ENCODE measurements at regions not wholly inside any gene's neighbourhood (a gene's known extent, or its start where the extent isn't known, plus 50 kb on each side); places are given as distances from the start of the nearest gene placed in this dataset.

DNA sequence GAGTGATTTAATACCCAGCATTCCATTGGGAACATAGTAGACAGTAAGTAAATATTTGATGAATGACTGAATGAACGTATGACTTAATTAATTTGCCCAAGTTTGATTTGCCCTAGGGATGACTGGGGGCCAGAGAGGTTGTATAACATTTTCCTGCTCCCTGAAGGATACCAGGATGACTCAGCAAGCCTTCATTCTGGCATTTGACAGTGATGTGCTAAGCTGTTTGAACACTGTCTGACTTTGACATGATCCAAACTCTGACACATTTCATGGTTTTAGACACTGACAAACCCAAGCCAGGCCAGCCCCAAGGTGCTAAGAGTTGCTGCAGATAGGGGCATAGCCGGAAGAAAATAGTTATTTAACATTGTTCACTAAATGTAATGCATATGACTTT, 53.4 kb upstream of the KLF12 start:
- DNase-seq (ENCODE audit: low read depth), result no peak
- TF ChIP-seq POLR2A (IDR thresholded peaks at IDR 0.05; ENCODE audit: extremely low read depth, insufficient read length), result no peak
- TF ChIP-seq, protein P1, sequence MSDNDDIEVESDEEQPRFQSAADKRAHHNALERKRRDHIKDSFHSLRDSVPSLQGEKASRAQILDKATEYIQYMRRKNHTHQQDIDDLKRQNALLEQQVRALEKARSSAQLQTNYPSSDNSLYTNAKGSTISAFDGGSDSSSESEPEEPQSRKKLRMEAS (IDR thresholded peaks at IDR 0.05; ENCODE audit: low read depth, low read length), result no peak
- TF ChIP-seq, protein P2, sequence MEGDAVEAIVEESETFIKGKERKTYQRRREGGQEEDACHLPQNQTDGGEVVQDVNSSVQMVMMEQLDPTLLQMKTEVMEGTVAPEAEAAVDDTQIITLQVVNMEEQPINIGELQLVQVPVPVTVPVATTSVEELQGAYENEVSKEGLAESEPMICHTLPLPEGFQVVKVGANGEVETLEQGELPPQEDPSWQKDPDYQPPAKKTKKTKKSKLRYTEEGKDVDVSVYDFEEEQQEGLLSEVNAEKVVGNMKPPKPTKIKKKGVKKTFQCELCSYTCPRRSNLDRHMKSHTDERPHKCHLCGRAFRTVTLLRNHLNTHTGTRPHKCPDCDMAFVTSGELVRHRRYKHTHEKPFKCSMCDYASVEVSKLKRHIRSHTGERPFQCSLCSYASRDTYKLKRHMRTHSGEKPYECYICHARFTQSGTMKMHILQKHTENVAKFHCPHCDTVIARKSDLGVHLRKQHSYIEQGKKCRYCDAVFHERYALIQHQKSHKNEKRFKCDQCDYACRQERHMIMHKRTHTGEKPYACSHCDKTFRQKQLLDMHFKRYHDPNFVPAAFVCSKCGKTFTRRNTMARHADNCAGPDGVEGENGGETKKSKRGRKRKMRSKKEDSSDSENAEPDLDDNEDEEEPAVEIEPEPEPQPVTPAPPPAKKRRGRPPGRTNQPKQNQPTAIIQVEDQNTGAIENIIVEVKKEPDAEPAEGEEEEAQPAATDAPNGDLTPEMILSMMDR (IDR thresholded peaks at IDR 0.05; ENCODE audit: low read depth, low read length), result no peak
- TF ChIP-seq MYC (IDR thresholded peaks at IDR 0.05; ENCODE audit: low read depth, low read length), result no peak
- no peak overlapping the region for H3K4me3 ChIP-seq (ENCODE audit: low read depth, low read length)

DNA sequence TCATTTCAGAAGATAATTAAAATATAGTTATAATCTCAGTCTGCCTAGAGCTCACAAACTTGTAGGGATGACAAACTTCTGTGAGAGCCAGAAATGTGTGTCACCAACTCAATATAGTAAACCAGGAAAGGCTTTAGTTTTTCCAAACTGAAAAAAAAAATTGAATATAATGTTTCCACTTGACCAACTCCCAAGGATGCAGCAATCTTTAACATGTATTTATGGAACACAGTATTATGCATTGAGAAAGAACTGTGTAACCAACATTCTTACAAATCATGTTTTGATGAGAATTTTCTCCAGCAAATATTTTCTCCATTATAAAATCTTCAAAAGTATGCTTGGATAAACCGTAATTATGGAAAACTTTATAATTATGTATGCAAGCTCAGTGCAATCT, 50.1 kb upstream of the KLF12 start:
- TF ChIP-seq, protein P1 (IDR thresholded peaks at IDR 0.05; ENCODE audit: low read depth, low read length), result no peak
- H3K4me3 ChIP-seq (ENCODE audit: low read depth, low read length), result no peak overlapping the region
- DNase-seq (ENCODE audit: low read depth), result no peak

All from NB4 (cell line).